CD4-positive, alpha-beta T cell treated with Interleukin-15 for 4 hours (primary cell): ENCODE measurements at regions not wholly inside any gene's neighbourhood (a gene's known extent, or its start where the extent isn't known, plus 50 kb on each side); places are given as distances from the start of the nearest gene placed in this dataset.

Source experiments
- DNase-seq: peaks from one replicate; pipeline ENCODE4 v3.0.0-alpha.2; 2020; ENCODE audit warnings: low spot score

DNA sequence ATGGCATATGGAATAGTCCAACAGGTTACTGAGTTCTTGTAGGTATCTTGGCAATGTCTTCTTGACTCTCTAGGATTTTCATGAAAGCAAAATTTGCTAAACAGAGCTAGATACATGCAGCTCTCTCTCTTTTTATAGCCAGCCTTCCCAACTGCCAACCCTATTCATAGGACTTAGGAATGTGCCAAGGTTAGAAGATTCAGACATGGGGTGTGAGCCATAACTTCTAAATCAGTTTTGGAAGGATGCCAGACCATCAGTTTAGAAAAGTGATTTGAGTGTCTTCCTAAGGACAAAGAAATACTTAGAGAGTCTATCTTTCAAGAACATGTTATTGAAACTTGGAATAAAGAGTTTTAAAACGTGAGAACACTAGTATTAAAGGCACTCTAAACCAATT, 619.5 kb upstream of the FANCL start:
- DNase-seq: no peak

DNA sequence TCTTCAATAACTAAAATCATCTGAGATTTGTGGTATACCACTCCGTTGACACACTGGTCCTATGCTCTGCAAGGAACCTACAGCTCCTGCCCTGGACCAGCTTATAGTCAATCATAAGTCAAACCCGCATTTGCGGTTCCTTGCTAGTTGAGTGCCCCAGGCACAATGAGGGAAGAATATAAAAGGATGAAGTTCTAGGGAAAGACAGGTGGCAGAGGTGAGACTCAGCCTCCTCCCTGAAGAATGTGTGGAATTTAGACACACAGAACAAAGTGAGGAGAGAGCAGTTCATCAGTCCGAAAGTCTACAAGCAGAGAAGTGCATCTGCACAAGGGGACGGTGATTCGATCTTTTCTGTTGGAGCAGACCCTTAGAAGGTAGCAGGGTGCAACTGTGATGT, 615.0 kb upstream of the FANCL start:
- DNase-seq: no peak

DNA sequence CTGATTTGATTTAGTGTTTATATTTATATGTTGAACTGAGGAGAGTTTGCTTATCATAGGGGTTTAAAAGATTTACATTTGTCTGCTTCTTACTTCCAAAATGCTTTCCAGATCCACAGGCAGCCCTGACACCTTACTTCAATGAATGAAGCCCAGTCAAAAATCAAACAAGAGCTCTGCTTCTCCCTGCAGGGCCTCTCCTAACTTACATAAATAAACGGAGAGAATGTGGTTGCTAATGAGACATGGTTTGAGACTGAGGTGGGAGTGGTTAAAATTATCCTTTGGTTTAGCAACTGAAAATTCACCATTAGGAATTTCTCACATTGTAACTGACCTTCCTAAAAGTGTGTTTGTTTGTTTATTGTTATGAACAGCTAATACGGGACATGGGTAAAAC, 612.3 kb upstream of the FANCL start:
- no peak for DNase-seq

DNA sequence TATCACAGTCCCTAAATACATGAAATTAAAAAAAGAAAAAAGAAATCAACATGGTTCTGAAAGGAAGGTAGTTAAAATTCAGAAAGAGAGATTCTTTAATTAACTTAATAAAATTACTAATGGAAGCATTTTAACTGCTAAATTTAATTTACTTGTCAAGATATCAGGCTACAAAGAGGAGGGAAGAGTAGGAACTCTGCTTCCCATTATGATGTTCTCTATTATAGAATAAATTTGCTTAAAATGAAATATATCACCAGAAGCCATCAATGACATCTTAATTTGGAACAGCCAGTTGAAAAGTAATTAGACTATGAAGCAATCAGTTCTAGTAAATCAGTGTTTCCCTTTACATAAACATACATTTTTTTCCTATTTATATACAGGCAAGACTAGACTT, 611.8 kb upstream of the FANCL start:
- no peak for DNase-seq

DNA sequence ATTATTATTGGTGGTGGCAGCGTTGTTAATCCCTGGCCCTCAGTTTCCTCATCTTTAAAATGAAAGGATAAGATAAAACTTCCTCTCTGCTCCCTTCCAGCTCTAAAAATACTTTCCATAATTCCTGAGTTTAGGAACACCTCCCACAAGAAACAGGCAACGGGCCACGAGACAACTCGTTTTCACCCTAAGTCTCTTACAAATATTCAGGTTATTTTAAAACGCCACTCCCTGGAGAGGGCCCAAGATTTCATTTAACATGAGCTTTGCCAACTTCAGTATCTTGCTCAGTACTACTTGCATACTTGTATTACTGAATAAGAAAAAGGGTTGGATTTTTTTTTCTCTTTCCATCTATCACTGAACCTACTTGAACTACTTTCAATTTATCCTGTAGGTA, 611.1 kb upstream of the FANCL start:
- no peak for DNase-seq

DNA sequence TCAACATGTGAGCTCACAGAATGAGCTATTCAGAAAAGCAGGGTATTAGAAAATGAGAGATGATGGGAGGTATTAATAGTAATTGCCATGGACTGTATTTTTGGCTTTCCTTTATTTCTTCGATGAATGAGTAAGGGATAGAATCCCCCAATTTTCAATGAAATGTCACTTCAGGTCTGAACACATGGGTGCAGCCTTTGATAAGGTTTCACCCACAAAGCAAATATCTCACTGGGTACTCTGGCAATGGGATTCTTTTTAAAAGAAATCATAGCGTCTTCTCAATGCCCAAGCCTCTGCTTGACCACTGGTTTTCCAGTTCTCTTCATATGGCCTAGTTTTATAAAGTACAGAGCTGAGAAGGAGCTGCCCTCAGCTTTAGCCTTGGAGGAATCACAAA, 610.5 kb upstream of the FANCL start:
- DNase-seq: no peak

DNA sequence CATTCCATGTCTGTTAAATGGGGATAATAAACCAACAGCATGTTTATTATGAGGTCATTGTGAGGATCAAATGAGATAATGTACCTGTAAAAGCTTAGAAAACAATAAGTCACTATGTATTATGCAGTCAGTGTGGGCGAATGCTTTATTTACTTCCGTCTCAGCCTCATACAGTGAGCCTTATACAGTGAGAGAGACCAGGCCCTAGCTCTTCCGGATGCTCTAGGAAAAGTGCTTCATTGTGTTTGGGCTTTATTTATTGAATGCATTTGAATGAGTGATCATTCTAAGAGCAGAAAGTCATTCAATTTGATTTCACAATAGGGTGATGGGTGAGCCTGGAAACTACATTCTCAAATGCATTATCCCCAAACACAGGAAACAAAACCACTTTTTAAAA, 603.9 kb upstream of the FANCL start:
- no peak for DNase-seq

DNA sequence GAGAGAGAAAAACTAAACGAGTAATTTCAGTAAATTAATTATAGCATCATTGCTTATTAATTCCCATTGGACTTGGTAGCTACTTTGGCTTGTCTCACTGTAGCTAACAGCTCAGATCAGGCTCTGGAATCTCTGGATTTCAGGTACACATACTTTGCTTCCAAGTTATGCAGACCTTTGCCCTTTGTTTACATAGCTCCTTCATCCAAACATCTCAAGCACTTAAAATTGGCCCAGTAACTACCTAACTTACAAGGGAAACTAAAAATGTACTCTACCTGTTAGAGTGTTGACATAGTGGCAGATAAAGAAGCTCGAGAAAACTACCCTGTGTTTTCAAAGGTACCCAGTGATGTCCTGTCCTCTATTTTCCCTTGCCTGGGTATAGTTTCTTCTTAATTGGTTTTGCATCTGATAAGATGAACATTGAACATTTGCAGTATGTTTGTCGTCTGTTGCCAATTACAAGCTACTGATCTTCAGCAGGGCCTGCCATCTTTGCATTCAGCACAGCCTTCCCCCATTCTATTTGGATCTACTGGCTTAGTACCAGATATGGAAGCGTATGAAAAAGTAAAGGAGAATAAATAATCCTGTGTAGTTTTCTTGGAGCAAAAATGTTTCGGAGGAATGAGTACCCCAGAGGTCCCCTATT, 601.5 kb upstream of the FANCL start:
- no peak for DNase-seq

DNA sequence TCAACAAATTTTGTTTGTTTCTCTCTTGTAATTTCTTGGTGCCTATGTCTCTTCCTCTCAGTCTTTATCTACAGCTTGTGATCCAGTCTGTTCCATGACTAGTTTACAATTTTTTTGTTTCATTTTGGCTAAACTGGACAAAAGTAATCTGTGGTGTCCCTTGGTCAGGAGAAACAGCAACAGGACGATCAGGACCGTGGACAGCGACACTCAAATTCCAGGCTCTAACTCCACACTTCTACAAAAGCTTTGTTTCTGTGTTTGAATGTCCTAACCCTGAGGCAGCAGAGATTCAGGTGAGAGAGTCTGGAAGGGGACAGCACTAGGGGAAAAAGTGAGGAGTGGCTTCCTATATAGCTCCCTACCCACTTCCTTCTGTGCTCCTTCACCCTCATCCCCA, 593.3 kb upstream of the FANCL start:
- DNase-seq: no peak

- DNase-seq: no peak
Observed at GRCh38 chr2:58826795-58827194, 585.7 kb upstream of the FANCL start.

DNA sequence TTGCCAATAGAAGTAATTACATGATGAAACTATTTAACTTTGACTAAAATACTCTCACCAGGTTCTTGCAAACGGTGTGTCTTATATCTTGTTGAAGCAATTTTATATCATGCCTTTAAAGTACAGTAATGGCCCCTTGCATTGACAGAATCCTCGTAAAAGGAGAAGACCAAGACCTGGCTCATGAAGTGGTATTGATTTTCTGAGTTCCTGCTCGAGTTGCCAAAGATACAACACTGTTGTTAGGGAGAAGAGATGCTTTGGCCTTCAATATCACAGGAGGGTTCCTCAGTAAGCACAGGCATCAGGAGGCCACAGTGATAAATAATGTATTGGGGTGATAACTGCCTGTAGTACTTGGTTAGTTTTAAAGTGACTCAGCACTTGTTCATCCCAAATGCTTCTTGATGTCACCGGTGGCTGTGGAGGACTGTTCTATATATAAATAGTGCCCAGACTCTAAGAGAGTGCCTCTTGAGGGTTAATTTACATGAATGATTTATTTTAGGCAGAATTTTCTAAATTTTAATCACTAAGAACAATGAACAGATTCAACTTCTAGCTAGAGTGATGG, 571.7 kb upstream of the FANCL start:
- DNase-seq: no peak

- no peak for DNase-seq
Observed at GRCh38 chr2:58805126-58805525, 564.0 kb upstream of the FANCL start.

DNA sequence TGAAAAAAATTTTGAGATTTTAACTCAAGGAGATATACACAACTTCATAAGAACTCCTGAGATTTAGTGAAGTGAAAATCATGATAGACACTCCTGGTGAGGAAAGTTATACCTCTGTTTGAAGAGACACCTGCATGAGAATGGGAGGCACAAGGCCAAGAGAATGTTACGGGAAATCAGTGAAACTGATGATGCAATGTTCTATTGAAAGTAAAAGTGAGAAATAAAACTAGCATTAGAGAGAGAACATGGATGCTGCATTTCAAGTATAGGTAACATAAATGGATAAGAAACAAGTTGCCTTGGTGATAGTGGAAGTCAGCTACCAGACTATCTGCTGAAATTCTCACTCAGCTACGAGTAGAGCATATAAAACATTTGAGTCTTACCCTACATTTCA, 562.1 kb upstream of the FANCL start:
- DNase-seq: no peak

DNA sequence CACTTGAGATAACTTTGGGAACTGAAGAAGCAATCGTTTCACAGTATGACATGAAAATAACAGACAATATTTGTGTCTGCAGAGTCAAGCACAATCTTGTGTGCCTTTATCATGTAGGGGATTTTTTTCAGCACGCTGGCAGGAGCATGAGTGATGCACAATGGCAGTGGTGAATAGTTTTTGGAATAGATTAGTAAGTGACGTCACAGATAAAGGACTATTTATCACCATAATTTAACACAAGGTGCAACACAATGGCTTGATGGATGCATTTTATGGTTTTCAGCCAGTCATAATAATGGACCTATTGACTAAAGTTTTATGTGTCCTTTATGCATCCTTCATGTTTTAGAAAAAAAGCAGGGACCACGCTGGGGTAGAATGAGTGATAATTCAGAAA, 559.8 kb upstream of the FANCL start:
- no peak for DNase-seq

GRCh38 chr2:58798676-58799208, 557.6 kb upstream of the FANCL start:
- no peak for DNase-seq

- no peak for DNase-seq
Observed at GRCh38 chr2:58796239-58796910, 555.2 kb upstream of the FANCL start.

GRCh38 chr2:58794916-58795315, 553.8 kb upstream of the FANCL start:
- no peak for DNase-seq

DNA sequence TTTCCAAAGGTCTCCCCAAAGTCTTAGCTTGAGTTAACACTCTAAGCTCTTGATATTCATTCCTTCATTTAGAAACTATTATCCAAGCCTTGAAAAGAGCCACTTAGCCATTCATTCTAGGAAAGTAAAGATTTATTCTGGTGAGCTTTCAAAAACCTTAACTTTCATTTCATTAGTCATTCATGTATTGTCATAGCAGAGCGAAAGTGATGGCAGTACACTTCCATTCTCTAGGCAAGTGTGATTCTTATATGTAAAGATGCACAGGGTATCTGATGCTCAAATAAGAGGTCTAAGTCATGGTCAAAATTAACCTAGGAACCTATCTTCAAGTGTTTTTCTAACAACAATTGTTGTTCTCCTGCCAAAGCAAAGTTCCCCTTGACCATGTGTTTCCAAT, 553.0 kb upstream of the FANCL start:
- no peak for DNase-seq

- no peak for DNase-seq
Observed at GRCh38 chr2:58788402-58788801, 547.3 kb upstream of the FANCL start.

- no peak for DNase-seq
Observed at GRCh38 chr2:58770846-58771245, 529.7 kb upstream of the FANCL start.

DNA sequence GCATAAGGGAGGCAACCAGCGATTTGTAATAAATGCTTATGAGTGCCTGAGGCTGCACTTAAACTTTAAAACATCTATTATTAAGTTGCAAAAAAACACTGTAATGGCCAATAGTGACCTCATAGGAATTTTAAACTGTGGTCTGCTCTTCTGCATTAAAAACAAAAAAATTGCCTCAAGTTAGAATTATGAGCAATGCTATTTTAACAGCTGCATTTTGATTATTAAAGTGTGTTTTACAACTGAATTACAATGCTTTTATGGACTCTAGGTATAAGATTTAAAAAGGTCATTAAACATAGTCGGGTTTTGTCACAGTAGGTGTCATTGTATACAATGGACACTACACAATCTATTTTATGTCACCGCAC, 528.7 kb upstream of the FANCL start:
- no peak for DNase-seq

DNA sequence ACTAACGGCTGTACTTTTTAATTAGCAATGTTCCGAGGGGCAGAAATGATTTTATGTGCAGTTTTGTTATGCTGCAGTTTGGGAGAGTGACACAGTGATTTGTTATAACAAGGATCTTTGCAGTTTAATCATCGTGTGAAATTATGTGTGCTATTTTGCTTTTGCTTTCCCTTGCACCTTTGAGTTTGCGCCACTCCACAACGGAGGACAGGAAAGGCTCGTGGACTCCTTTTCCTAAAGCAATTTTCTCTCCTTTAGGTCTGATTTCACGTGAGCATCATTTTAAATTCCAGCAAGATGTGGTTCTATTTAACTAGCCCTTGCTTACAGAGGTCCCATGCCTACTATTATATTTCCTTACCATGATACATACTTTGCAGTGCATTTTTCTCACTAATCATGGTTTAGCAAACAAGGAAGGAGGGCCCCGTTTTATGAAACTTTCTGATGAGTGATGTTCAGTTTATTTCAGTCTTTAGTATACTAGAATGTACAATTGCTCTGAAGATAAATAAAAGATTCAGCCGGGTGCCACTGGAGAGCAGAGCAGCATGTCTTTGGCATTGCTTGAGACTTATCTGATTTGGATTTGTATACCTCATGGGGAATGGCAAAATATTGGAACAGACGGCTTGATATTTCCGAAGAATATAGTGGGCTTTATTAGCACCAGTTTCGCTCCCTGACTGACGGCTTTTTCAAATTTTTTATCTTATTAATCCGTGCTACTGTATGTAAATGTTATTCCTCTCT, 528.2 kb upstream of the FANCL start:
- no peak for DNase-seq

- DNase-seq: no peak
Observed at GRCh38 chr2:58768715-58769080, 527.6 kb upstream of the FANCL start.
